ENCODE measurements at regions not wholly inside any gene's neighbourhood (a gene's known extent, or its start where the extent isn't known, plus 50 kb on each side); places are given as distances from the start of the nearest gene placed in this dataset.

GRCh38 chr20:60088236-60088635, 130.0 kb downstream of the CDH26 start:
- TF ChIP-seq CTCF (IDR thresholded peaks at IDR 0.05): no peak
- DNase-seq: no peak
- intact Hi-C loops (cut with DNase I): no loop called here

GRCh38 chr20:60090631-60091030, 132.4 kb downstream of the CDH26 start:
- H3K36me3 ChIP-seq: no peaks in the 10 kb centered on the region
- ATAC-seq (no peak), DNase-seq (no peak)
- peaks cover 31% of the 10 kb centered on the region for H3K27me3 ChIP-seq (ENCODE audit: low read depth)
- H3K4me1 ChIP-seq: no peaks in the 10 kb centered on the region
- no peaks in the 10 kb centered on the region for H3K9me3 ChIP-seq
- intact Hi-C loops (cut with DNase I): no loop called here
- H3K27ac ChIP-seq: no peak overlapping the region
- no peak for TF ChIP-seq CTCF (IDR thresholded peaks at IDR 0.05)
- H3K4me3 ChIP-seq: no peak overlapping the region

More at GRCh38 chr20:60088236-60088635, 130.0 kb downstream of the CDH26 start:
- ATAC-seq: no peak
- no peaks in the 10 kb centered on the region for H3K9me3 ChIP-seq
- H3K36me3 ChIP-seq: no peaks in the 10 kb centered on the region
- H3K27ac ChIP-seq: no peak overlapping the region
- H3K4me1 ChIP-seq: no peaks in the 10 kb centered on the region
- no peak overlapping the region for H3K4me3 ChIP-seq
- peaks cover 36% of the 10 kb centered on the region for H3K27me3 ChIP-seq (ENCODE audit: low read depth)

GRCh38 chr20:60091305-60091704, 133.1 kb downstream of the CDH26 start:
- Histone ChIP-seq H3K36me3 (no peaks in the 10 kb centered on the region), H3K4me1 (no peaks in the 10 kb centered on the region), H3K27me3 (ENCODE audit: low read depth) (peaks cover 26% of the 10 kb centered on the region), H3K27ac (no peak overlapping the region), H3K9me3 (no peaks in the 10 kb centered on the region), H3K4me3 (no peak overlapping the region)
- no peak for TF ChIP-seq CTCF (IDR thresholded peaks at IDR 0.05)
- DNase-seq (no peak), ATAC-seq (no peak)
- intact Hi-C loops (cut with DNase I): no loop called here

GRCh38 chr20:60091861-60092260, 133.6 kb downstream of the CDH26 start:
- Histone ChIP-seq H3K36me3 (no peaks in the 10 kb centered on the region), H3K4me3 (no peak overlapping the region), H3K27me3 (ENCODE audit: low read depth) (peaks cover 21% of the 10 kb centered on the region), H3K27ac (no peak overlapping the region), H3K9me3 (no peaks in the 10 kb centered on the region), H3K4me1 (no peaks in the 10 kb centered on the region)
- intact Hi-C loops (cut with DNase I): no loop called here
- no peak for TF ChIP-seq CTCF (IDR thresholded peaks at IDR 0.05)
- ATAC-seq (no peak), DNase-seq (no peak)

- Histone ChIP-seq H3K4me3 (no peak overlapping the region), H3K27me3 (ENCODE audit: low read depth) (peaks cover 16% of the 10 kb centered on the region), H3K4me1 (no peaks in the 10 kb centered on the region), H3K36me3 (no peaks in the 10 kb centered on the region), H3K9me3 (no peaks in the 10 kb centered on the region), H3K27ac (no peak overlapping the region)
- no peak for DNase-seq
- ATAC-seq: no peak
- intact Hi-C loops (cut with DNase I): no loop called here
- TF ChIP-seq CTCF (IDR thresholded peaks at IDR 0.05): no peak
These were observed 134.5 kb downstream of the CDH26 start for GRCh38 chr20:60092729-60093128.

GRCh38 chr20:60095456-60095855, 137.2 kb downstream of the CDH26 start:
- peaks cover 1% of the 10 kb centered on the region for H3K4me1 ChIP-seq
- TF ChIP-seq CTCF (IDR thresholded peaks at IDR 0.05): no peak
- no peak for ATAC-seq
- no peaks in the 10 kb centered on the region for H3K9me3 ChIP-seq
- no peak overlapping the region for H3K27ac ChIP-seq
- H3K36me3 ChIP-seq: no peaks in the 10 kb centered on the region
- no peaks in the 10 kb centered on the region for H3K27me3 ChIP-seq (ENCODE audit: low read depth)
- no peak overlapping the region for H3K4me3 ChIP-seq
- DNase-seq: no peak
- intact Hi-C loops (cut with DNase I): no loop called here
